ENCODE measurements at regions not wholly inside any gene's neighbourhood (a gene's known extent, or its start where the extent isn't known, plus 50 kb on each side); places are given as distances from the start of the nearest gene placed in this dataset.
"Not testable (repeated sequence)": the region's sequence is repeated elsewhere in the genome, so short reads cannot be mapped to it uniquely, and the experiment has no call there.

- no peak for DNase-seq (ENCODE audit: low read depth in 3 of 3)
Measured at GRCh38 chr5:89560696-89561095, 677.7 kb upstream of the MEF2C start.

- DNase-seq (ENCODE audit: low read depth in 3 of 3) = no peak
Measured at GRCh38 chr5:89556215-89556913, 673.4 kb upstream of the MEF2C start.

GRCh38 chr5:89546657-89547056, 663.7 kb upstream of the MEF2C start:
- no peak for DNase-seq (ENCODE audit: low read depth in 3 of 3)

GRCh38 chr5:89545626-89546025, 662.6 kb upstream of the MEF2C start:
- no peak for DNase-seq (ENCODE audit: low read depth in 3 of 3)

GRCh38 chr5:89545076-89545475, 662.1 kb upstream of the MEF2C start:
- DNase-seq (ENCODE audit: low read depth in 3 of 3) = no peak

GRCh38 chr5:89542736-89543135, 659.8 kb upstream of the MEF2C start:
- DNase-seq (ENCODE audit: low read depth in 3 of 3) = no peak

- no peak for DNase-seq (ENCODE audit: low read depth in 3 of 3)
Measured at GRCh38 chr5:89537800-89538199, 654.8 kb upstream of the MEF2C start.

GRCh38 chr5:89536020-89536419, 653.0 kb upstream of the MEF2C start:
- no peak for DNase-seq (ENCODE audit: low read depth in 3 of 3)

GRCh38 chr5:89535411-89535810, 652.4 kb upstream of the MEF2C start:
- DNase-seq (ENCODE audit: low read depth in 3 of 3) = no peak

- DNase-seq (ENCODE audit: low read depth in 3 of 3) = no peak
Measured at GRCh38 chr5:89534331-89534730, 651.3 kb upstream of the MEF2C start.

GRCh38 chr5:89524785-89525184, 641.8 kb upstream of the MEF2C start:
- DNase-seq (ENCODE audit: low read depth in 3 of 3) = no peak

GRCh38 chr5:89523867-89524266, 640.9 kb upstream of the MEF2C start:
- not testable (repeated sequence) for DNase-seq (ENCODE audit: low read depth in 3 of 3)

GRCh38 chr5:89520771-89521170, 637.8 kb upstream of the MEF2C start:
- no peak for DNase-seq (ENCODE audit: low read depth in 3 of 3)

GRCh38 chr5:89513299-89514044, 630.5 kb upstream of the MEF2C start:
- DNase-seq (ENCODE audit: low read depth in 3 of 3) = no peak

- no peak for DNase-seq (ENCODE audit: low read depth in 3 of 3)
Measured at GRCh38 chr5:89504051-89504450, 621.1 kb upstream of the MEF2C start.

GRCh38 chr5:89499787-89500186, 616.8 kb upstream of the MEF2C start:
- no peak for DNase-seq (ENCODE audit: low read depth in 3 of 3)

- no peak for DNase-seq (ENCODE audit: low read depth in 3 of 3)
Measured at GRCh38 chr5:89498699-89499098, 615.7 kb upstream of the MEF2C start.

- DNase-seq (ENCODE audit: low read depth in 3 of 3) = no peak
Measured at GRCh38 chr5:89493414-89493813, 610.4 kb upstream of the MEF2C start.

- no peak for DNase-seq (ENCODE audit: low read depth in 3 of 3)
Measured at GRCh38 chr5:89484962-89485361, 602.0 kb upstream of the MEF2C start.

GRCh38 chr5:89480406-89481007, 597.5 kb upstream of the MEF2C start:
- DNase-seq (ENCODE audit: low read depth in 3 of 3) = no peak

GRCh38 chr5:89478851-89479250, 595.9 kb upstream of the MEF2C start:
- DNase-seq (ENCODE audit: low read depth in 3 of 3) = no peak

GRCh38 chr5:89473196-89473595, 590.2 kb upstream of the MEF2C start:
- no peak for DNase-seq (ENCODE audit: low read depth in 3 of 3)

GRCh38 chr5:89471541-89471940, 588.6 kb upstream of the MEF2C start:
- DNase-seq (ENCODE audit: low read depth in 3 of 3) = no peak
